Astrocyte (in vitro differentiated cells and primary cell): ENCODE measurements at regions not wholly inside any gene's neighbourhood (a gene's known extent, or its start where the extent isn't known, plus 50 kb on each side); places are given as distances from the start of the nearest gene placed in this dataset.

Source experiments
- EZH2 ChIP-seq: IDR thresholded peaks from 2 replicates; pipeline ENCODE4 v1.6.1; 2012; ENCODE audit warnings: mild to moderate bottlenecking, low read length, inconsistent platforms; ENCODE audit not compliant: insufficient read depth
- TF ChIP-seq, protein P1 (sequence below): IDR thresholded peaks from 2 replicates; pipeline ENCODE4 v1.5.1; 2011; ENCODE audit warnings: low read depth, mild to moderate bottlenecking, inconsistent platforms, low read length, moderate library complexity; ENCODE audit not compliant: insufficient read depth

DNA sequence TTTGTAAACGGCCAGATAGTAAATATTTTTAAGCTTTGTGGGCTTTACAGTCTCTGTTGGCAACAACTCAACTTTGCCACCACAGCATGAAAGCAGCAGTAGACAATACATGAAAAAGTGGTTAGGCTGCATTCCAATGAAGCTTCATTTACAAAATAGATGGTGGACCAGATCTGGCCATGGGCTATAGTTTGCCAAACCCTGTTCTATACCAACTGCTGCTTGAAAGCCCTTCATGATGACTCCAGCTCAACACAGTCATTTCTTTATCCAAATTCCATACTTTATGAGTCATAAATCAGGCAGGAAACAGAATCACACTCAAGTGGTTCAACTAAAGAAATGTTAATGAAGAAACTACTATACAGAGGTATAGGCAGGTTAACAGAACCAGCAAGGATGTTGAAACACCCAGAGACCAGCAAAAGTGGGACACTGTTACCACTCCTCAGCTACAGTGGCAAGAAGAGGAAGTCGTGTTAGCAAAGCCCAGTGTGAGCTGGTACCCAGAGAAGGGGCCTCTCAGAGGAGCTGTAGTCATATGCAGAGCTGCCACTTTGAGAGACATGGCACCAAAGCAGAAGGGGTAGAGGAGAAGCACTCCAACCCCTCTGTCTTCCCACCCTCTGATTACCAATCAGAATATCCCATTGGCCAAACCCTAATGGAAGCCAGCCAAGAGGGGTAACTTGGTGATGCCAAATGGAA, 72.5 kb downstream of the PRLHR start:
- TF ChIP-seq, protein P1, sequence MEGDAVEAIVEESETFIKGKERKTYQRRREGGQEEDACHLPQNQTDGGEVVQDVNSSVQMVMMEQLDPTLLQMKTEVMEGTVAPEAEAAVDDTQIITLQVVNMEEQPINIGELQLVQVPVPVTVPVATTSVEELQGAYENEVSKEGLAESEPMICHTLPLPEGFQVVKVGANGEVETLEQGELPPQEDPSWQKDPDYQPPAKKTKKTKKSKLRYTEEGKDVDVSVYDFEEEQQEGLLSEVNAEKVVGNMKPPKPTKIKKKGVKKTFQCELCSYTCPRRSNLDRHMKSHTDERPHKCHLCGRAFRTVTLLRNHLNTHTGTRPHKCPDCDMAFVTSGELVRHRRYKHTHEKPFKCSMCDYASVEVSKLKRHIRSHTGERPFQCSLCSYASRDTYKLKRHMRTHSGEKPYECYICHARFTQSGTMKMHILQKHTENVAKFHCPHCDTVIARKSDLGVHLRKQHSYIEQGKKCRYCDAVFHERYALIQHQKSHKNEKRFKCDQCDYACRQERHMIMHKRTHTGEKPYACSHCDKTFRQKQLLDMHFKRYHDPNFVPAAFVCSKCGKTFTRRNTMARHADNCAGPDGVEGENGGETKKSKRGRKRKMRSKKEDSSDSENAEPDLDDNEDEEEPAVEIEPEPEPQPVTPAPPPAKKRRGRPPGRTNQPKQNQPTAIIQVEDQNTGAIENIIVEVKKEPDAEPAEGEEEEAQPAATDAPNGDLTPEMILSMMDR, result no peak
- TF ChIP-seq EZH2, result no peak
